G401.6 (cell line): ENCODE measurements at regions not wholly inside any gene's neighbourhood (a gene's known extent, or its start where the extent isn't known, plus 50 kb on each side); places are given as distances from the start of the nearest gene placed in this dataset.

Experiments
- FAIRE-seq: peaks from 2 replicates; lab custom pipeline; 2012; peaks lifted over from hg19 to GRCh38; lab: Jason Lieb, UNC

DNA sequence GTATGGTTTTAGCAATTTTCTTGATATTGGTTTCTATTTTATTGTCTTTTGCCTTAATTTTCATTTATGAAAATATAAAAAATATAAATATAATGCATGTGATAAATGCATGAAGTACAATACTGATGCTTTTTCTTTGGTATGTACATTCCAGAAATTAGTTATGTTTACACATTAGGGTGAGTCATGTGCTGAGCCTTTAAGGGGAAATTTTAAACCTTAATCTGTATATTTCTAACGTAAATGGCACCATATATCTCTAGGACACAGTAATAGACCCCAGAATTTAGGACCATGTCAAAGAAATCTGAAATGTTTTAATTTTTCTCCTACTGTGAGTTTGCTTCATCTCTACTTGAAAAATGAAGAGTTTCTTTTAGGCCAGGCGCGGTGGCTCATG is 117.8 kb upstream of the SPRY1 start:
- FAIRE-seq, result no peak

- FAIRE-seq, result no peak
Observed at GRCh38 chr4:123283371-123283895, 113.2 kb upstream of the SPRY1 start.

GRCh38 chr4:123284168-123284567 is 112.4 kb upstream of the SPRY1 start:
- no peak for FAIRE-seq

- no peak for FAIRE-seq
Observed at GRCh38 chr4:123286903-123287466, 109.6 kb upstream of the SPRY1 start.

GRCh38 chr4:123288309-123289025 is 108.1 kb upstream of the SPRY1 start:
- no peak for FAIRE-seq

DNA sequence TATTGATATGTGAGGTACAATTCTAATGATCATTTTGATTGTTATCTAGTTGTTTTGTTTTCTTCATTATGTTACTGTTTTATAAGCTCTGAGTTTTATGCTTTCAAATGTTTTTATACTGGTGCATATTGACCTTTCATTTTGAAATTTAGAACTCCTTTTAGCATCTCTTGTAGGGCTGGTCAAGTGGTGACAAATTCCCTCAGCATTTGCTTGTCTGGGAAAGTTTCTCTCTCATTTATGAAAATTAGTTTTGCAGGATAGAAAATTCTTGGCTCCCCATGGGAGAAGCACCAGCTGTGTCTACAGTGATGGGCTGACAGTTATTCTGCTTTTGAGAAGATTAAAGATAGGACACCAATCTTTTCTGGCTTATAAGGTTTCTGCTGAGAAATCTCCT is 105.3 kb upstream of the SPRY1 start:
- FAIRE-seq, result no peak

GRCh38 chr4:123297836-123298235 is 98.8 kb upstream of the SPRY1 start:
- no peak for FAIRE-seq

DNA sequence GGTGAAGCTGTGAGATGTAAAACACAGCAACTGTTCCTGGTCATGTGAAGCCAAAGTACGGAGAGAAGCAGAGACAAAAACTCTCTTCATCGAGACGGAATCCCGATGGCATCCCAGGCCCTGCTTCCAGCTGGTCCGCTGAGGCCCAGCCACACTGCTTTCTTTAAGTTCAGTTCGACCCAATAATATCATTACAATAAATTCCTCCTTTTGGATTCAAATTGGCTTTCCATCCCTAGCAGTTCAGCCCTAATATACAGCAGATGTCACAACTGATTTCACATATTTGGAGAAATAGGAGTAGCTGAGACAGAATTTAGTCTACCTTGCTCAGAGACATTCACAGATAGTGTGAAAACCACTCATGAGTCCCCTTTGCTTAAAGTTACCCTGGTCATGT is 98.3 kb upstream of the SPRY1 start:
- FAIRE-seq, result no peak

- no peak for FAIRE-seq
Observed at GRCh38 chr4:123298801-123299200, 97.8 kb upstream of the SPRY1 start.

- no peak for FAIRE-seq
Observed at GRCh38 chr4:123299212-123299691, 97.3 kb upstream of the SPRY1 start.

GRCh38 chr4:123300222-123301039 is 96.2 kb upstream of the SPRY1 start:
- FAIRE-seq, result no peak

- no peak for FAIRE-seq
Observed at GRCh38 chr4:123301923-123302322, 94.7 kb upstream of the SPRY1 start.

- no peak for FAIRE-seq
Observed at GRCh38 chr4:123304151-123304964, 92.2 kb upstream of the SPRY1 start.

- FAIRE-seq, result no peak
Observed at GRCh38 chr4:123305736-123306135, 90.9 kb upstream of the SPRY1 start.

DNA sequence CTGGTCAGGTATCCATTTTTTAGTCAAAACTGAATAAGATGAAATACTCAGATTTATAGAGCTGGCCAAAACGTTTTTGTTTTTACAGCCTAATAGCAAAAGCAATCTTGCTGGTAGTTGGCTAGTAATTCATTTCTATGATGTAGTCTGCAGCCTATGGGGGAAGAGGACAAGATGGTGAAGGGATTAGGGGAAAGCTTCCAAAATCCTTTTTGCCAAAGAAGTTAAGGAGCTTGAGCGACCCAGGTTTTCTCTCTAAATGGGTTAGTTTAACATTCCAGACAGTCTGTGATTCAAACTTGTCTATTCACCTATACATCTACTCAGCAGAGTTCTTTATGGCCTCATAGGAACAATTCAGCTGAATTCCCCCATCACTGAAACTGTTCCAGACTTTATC is 89.8 kb upstream of the SPRY1 start:
- FAIRE-seq, result no peak

GRCh38 chr4:123308667-123309066 is 87.9 kb upstream of the SPRY1 start:
- FAIRE-seq, result no peak

DNA sequence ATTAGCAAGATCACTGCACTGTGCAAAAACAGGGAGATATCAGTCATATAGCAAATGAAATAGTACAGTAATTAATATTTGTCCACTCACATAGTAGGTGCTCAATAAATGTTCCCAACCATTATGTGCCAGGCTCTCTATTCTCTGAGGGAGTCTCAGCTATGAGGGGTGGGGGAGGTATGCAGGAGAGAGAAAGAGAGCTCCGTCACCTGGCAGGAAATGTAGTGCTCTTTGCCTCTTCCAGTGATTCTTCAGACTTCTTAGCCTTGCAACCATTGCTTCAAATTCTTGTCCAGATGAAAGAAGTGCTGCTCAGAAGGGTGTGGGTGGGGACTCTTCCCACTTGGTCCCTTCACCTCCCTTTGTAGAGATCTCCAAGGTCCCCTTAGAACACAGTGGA is 84.5 kb upstream of the SPRY1 start:
- FAIRE-seq, result no peak

DNA sequence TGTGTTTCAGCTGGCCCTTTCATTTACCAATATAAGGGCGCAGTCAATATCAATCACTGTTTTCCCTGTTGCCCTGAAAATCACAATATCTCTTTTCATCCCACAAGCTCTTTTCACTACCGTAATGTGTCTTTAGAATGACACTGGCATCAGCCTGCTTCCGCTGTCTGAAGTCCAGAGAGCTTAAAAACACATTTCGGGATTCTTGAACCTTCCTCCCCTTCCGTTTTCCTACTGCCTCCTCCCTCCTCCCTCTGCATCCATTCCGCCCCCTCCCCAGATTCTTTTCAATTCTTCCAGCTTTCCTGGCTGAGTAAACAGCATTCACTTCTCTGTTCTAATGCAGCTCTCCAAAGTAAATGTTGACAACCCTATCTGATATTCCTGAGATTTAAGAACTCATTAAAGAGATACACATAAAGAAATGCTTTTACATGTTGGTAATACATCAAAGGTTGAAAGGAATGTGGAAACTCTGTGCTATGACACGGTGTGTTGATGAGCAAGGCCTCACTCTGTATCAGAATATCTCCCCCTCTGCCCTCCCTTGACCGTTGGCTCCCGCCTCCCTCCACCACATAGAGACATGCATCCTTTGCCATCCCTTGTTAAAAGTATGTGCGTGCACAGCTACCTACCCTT is 83.5 kb upstream of the SPRY1 start:
- no peak for FAIRE-seq

- FAIRE-seq, result no peak
Observed at GRCh38 chr4:123315617-123316016, 81.0 kb upstream of the SPRY1 start.

DNA sequence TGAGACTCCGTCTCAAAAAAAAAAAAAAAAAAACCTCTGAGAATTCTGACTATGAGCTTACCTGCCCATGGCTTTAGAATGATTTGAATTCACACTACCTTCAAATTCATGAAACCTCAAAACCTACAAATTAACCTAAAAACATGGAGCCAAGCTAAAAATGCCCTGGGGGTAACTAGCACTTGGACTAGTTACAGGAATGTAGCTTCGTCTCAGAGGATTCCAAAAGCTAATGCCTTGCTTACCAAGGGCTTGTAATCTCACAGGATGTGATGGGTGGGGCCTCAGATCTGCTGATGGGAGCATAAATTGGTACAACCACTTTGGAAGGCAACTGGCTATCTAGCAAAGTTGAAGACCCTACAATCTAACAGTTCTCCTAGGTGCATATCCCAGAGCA is 79.4 kb upstream of the SPRY1 start:
- FAIRE-seq, result no peak

DNA sequence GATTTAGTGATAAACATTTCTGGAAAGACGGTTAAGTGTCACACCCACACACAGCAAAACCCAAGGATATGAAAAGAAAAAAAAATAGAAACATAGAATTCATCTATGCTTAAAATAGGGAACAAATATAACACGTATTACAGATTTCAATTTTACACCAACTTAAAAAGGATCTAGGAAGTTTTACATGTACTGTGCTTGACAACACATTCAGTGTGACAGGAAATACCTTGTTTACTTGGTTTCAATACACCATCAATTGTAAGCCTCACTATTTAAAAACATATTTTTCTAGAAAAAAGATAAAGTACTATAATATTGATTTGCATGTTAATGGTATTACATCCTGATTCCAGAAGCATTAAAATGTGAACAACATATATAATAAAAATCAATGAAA is 77.0 kb upstream of the SPRY1 start:
- FAIRE-seq, result peak; percentile 23

DNA sequence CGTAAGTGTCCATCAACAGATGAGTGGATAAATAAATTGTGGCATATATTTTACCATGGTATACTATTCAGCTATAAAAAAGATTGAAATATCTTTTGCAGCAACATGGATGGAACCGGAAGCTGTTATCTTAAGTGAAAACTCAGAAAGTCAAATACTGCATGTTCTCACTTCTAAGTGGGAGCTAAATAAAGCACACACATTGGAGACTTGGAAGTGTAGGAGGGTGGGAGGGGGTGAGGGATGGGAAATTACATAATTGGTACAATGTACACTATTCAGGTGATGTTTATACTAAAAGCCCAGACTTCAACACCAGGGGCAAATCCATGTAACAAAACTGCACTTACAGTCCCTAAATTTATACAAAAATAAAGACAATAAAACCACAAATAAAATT is 72.6 kb upstream of the SPRY1 start:
- no peak for FAIRE-seq
